Ishikawa (cell line): ENCODE measurements at regions not wholly inside any gene's neighbourhood (a gene's known extent, or its start where the extent isn't known, plus 50 kb on each side); places are given as distances from the start of the nearest gene placed in this dataset.

Experiments used
- CEBPB ChIP-seq: IDR thresholded peaks from 2 replicates; pipeline ENCODE4 v1.6.1; 2012
- CREB1 ChIP-seq: IDR thresholded peaks from 2 replicates; pipeline ENCODE4 v1.6.1; 2012; ENCODE audit warnings: low read depth
- EGR1 ChIP-seq: IDR thresholded peaks from 2 replicates; pipeline ENCODE4 v1.6.1; 2012
- EP300 ChIP-seq: IDR thresholded peaks from 2 replicates; pipeline ENCODE4 v1.6.1; 2012; ENCODE audit warnings: borderline replicate concordance
- FOXM1 ChIP-seq: IDR thresholded peaks from 2 replicates; pipeline ENCODE4 v1.6.1; 2012; ENCODE audit warnings: low read depth, borderline replicate concordance
- RAD21 ChIP-seq: IDR thresholded peaks from 2 replicates; pipeline ENCODE4 v1.6.1; 2012; ENCODE audit warnings: low read depth
- TAF1 ChIP-seq: IDR thresholded peaks from 2 replicates; pipeline ENCODE4 v1.6.1; 2012; ENCODE audit warnings: low read depth, mild to moderate bottlenecking
- TCF12 ChIP-seq: IDR thresholded peaks from 2 replicates; pipeline ENCODE4 v1.6.1; 2012; ENCODE audit warnings: low read depth
- YY1 ChIP-seq: IDR thresholded peaks from 2 replicates; pipeline ENCODE4 v1.6.1; 2012; ENCODE audit warnings: low read depth
- ZBTB7A ChIP-seq: IDR thresholded peaks from 2 replicates; pipeline ENCODE4 v1.6.1; 2012; ENCODE audit warnings: low read depth
- TF ChIP-seq, protein P1 (sequence below): IDR thresholded peaks from 2 replicates; pipeline ENCODE4 v1.6.1; 2012; ENCODE audit warnings: low read depth, mild to moderate bottlenecking
- TF ChIP-seq, protein P2 (sequence below): IDR thresholded peaks from 2 replicates; pipeline ENCODE4 v1.6.1; 2012

DNA sequence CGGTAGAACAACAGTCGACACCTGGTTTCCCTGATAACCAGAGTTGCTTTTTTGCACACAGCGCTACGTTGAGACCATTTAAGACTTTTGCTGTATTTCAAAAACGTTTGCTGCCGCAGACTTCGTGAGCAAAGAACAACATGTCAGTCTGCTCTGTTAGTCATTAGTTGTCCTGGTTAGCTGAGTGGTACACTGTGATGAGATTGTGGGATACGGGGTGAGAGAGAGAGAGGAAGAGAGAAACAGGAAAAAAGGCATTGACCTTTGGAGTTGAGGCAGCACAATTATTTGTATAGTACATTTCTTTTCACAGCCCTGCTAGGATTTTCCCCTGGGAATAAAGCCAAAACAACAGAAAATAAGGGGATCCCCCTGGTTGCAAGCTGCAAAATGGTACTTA lies 306.1 kb upstream of the WWC1 start:
- TF ChIP-seq ZBTB7A: no peak
- no peak for TF ChIP-seq TCF12
- TF ChIP-seq CREB1: no peak
- TF ChIP-seq FOXM1: no peak
- no peak for TF ChIP-seq EP300
- no peak for TF ChIP-seq YY1
- no peak for TF ChIP-seq TAF1
- TF ChIP-seq RAD21: no peak
- TF ChIP-seq, protein P1, sequence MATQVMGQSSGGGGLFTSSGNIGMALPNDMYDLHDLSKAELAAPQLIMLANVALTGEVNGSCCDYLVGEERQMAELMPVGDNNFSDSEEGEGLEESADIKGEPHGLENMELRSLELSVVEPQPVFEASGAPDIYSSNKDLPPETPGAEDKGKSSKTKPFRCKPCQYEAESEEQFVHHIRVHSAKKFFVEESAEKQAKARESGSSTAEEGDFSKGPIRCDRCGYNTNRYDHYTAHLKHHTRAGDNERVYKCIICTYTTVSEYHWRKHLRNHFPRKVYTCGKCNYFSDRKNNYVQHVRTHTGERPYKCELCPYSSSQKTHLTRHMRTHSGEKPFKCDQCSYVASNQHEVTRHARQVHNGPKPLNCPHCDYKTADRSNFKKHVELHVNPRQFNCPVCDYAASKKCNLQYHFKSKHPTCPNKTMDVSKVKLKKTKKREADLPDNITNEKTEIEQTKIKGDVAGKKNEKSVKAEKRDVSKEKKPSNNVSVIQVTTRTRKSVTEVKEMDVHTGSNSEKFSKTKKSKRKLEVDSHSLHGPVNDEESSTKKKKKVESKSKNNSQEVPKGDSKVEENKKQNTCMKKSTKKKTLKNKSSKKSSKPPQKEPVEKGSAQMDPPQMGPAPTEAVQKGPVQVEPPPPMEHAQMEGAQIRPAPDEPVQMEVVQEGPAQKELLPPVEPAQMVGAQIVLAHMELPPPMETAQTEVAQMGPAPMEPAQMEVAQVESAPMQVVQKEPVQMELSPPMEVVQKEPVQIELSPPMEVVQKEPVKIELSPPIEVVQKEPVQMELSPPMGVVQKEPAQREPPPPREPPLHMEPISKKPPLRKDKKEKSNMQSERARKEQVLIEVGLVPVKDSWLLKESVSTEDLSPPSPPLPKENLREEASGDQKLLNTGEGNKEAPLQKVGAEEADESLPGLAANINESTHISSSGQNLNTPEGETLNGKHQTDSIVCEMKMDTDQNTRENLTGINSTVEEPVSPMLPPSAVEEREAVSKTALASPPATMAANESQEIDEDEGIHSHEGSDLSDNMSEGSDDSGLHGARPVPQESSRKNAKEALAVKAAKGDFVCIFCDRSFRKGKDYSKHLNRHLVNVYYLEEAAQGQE: no peak
- TF ChIP-seq CEBPB: no peak
- TF ChIP-seq, protein P2, sequence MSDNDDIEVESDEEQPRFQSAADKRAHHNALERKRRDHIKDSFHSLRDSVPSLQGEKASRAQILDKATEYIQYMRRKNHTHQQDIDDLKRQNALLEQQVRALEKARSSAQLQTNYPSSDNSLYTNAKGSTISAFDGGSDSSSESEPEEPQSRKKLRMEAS: no peak
- TF ChIP-seq EGR1: no peak
